CD4-positive, alpha-beta T cell (primary cell): ENCODE measurements at regions not wholly inside any gene's neighbourhood (a gene's known extent, or its start where the extent isn't known, plus 50 kb on each side); places are given as distances from the start of the nearest gene placed in this dataset.

Source experiments
- ATAC-seq: fragments of 200-7000 bp; cut with Tn5 transposase; one replicate; pipeline ENCODE4 v1.10.0; 2022; ENCODE audit warnings: mild to moderate bottlenecking; ENCODE audit not compliant: poor library complexity
- CTCF ChIA-PET: fragments of 350-600 bp; sonication (Branson Sonifier 250); formaldehyde crosslinking; loops from one replicate; lab custom pipeline; 2021; ENCODE audit warnings: antibody characterized with exemption, inconsistent platforms; lab: Charles Lee
- POLR2A ChIA-PET: fragments of 350-600 bp; sonication (Branson Sonifier 250); formaldehyde crosslinking; loops from one replicate; lab custom pipeline; 2021; ENCODE audit warnings: antibody characterized with exemption, inconsistent platforms; lab: Charles Lee
- DNase-seq, 14 experiments: peaks; one replicate each; pipeline ENCODE4 v3.0.0-alpha.2; 2013 to 2020; ENCODE audit warnings: mixed read lengths in 2 of 14
- H3K27ac ChIP-seq, 2 donors: one replicate each; pipeline versions ENCODE4 v1.5.1 to v1.7.0; 2013; ENCODE audit warnings: low read length in 2 of 2, low read depth in 1 of 2, mild to moderate bottlenecking in 1 of 2
- H3K27me3 ChIP-seq, 2 experiments: 1 replicate in 1 of 2; 2 replicates in 1 of 2; pipeline versions ENCODE4 v1.6.1 to v1.7.0; 2013; ENCODE audit warnings: low read length in 2 of 2, control low read depth in 1 of 2, mild to moderate bottlenecking in 1 of 2, moderate library complexity in 1 of 2; ENCODE audit not compliant: insufficient read depth in 2 of 2, control insufficient read depth in 1 of 2
- H3K36me3 ChIP-seq: one replicate; pipeline ENCODE4 v1.6.1; 2013; ENCODE audit warnings: low read length, control low read depth; ENCODE audit not compliant: insufficient read depth
- H3K4me1 ChIP-seq: one replicate; pipeline ENCODE4 v1.6.1; 2013; ENCODE audit warnings: low read length, control low read depth; ENCODE audit not compliant: insufficient read depth
- H3K4me3 ChIP-seq: one replicate; pipeline ENCODE4 v1.5.1; 2013; ENCODE audit warnings: mild to moderate bottlenecking, low read length, moderate library complexity
- H3K9me3 ChIP-seq, 2 experiments: 1 replicate in 1 of 2; 2 replicates in 1 of 2; pipeline versions ENCODE4 v1.6.1 to v1.7.0; 2013; ENCODE audit warnings: low read length in 2 of 2, mild to moderate bottlenecking in 2 of 2, control low read depth in 1 of 2, moderate library complexity in 1 of 2; ENCODE audit not compliant: control insufficient read depth in 1 of 2, insufficient read depth in 1 of 2
- H3K27ac Mint-ChIP-seq: one replicate; pipeline ENCODE4 v1.8.0; 2020; ENCODE audit warnings: mixed read lengths
- H3K27me3 Mint-ChIP-seq: one replicate; pipeline ENCODE4 v1.8.0; 2021; ENCODE audit warnings: mixed read lengths
- H3K36me3 Mint-ChIP-seq: one replicate; pipeline ENCODE4 v1.8.0; 2021; ENCODE audit warnings: low read depth, mixed read lengths
- H3K4me1 Mint-ChIP-seq: one replicate; pipeline ENCODE4 v1.8.0; 2021; ENCODE audit warnings: low read depth, mixed read lengths
- H3K4me3 Mint-ChIP-seq: one replicate; pipeline ENCODE4 v1.8.0; 2020; ENCODE audit warnings: mild to moderate bottlenecking, mixed read lengths
- H3K9me3 Mint-ChIP-seq: one replicate; pipeline ENCODE4 v1.8.0; 2020; ENCODE audit warnings: mixed read lengths
- CTCF ChIP-seq: fragments of 200-600 bp; IDR thresholded peaks from one replicate; pipeline ENCODE4 v1.8.0; 2022; ENCODE audit warnings: antibody characterized with exemption, mild to moderate bottlenecking
- intact Hi-C, 2 experiments: fragments of 100-400 bp; cut with DNase I in 1 of 2; cut with micrococcal nuclease in 1 of 2; formaldehyde crosslinking; loops; one replicate each; pipeline versions ENCODE4 v1.15.1 to v1.9.0; 2023 to 2025; cut with DNase I, micrococcal nuclease

- Mint-ChIP-seq H3K36me3 (no peaks in the 10 kb centered on the region), H3K4me3 (no peak overlapping the region), H3K9me3 (no peaks in the 10 kb centered on the region), H3K27ac (no peak overlapping the region), H3K27me3 (peaks cover 23% of the 10 kb centered on the region), H3K4me1 (no peaks in the 10 kb centered on the region)
- ATAC-seq (no peak), DNase-seq (no peak)
- intact Hi-C loops, result no loop called here
- no peaks in the 10 kb centered on the region for H3K36me3 ChIP-seq
- H3K9me3 ChIP-seq, result peaks cover 0 to 5% of the 10 kb centered on the region in 2 experiments
- H3K27me3 ChIP-seq, result no peaks in the 10 kb centered on the region
- ChIA-PET CTCF (no interaction called here), POLR2A (no interaction called here)
- H3K4me3 ChIP-seq, result no peak overlapping the region
- no peak overlapping the region for H3K27ac ChIP-seq
- no peak for TF ChIP-seq CTCF
- no peaks in the 10 kb centered on the region for H3K4me1 ChIP-seq
These were observed 131.6 kb upstream of the TMEM72 start for GRCh38 chr10:44779511-44779910.

GRCh38 chr10:44780426-44780825, 130.7 kb upstream of the TMEM72 start:
- H3K27ac ChIP-seq, result no peak overlapping the region
- intact Hi-C loops, result no loop called here
- ATAC-seq, result no peak

GRCh38 chr10:44781131-44781530, 130.0 kb upstream of the TMEM72 start:
- Histone ChIP-seq H3K36me3 (no peaks in the 10 kb centered on the region), H3K27me3 (no peaks in the 10 kb centered on the region), H3K4me3 (no peak overlapping the region), H3K9me3 (peaks cover 0 to 5% of the 10 kb centered on the region in 2 experiments), H3K27ac (no peak overlapping the region), H3K4me1 (no peaks in the 10 kb centered on the region)
- Mint-ChIP-seq H3K9me3 (no peaks in the 10 kb centered on the region), H3K4me3 (no peak overlapping the region), H3K36me3 (no peaks in the 10 kb centered on the region), H3K4me1 (no peaks in the 10 kb centered on the region), H3K27me3 (peaks cover 29% of the 10 kb centered on the region), H3K27ac (no peak overlapping the region)
- ChIA-PET CTCF (no interaction called here), POLR2A (no interaction called here)
- intact Hi-C loops, result no loop called here
- ATAC-seq (no peak), DNase-seq (no peak)
- TF ChIP-seq CTCF, result no peak

More at GRCh38 chr10:44780426-44780825, 130.7 kb upstream of the TMEM72 start:
- Histone ChIP-seq H3K27me3 (no peaks in the 10 kb centered on the region), H3K4me1 (no peaks in the 10 kb centered on the region), H3K36me3 (no peaks in the 10 kb centered on the region), H3K9me3 (peaks cover 0 to 5% of the 10 kb centered on the region in 2 experiments), H3K4me3 (no peak overlapping the region)
- no peak for DNase-seq
- ChIA-PET POLR2A (no interaction called here), CTCF (no interaction called here)
- no peak for TF ChIP-seq CTCF
- no peaks in the 10 kb centered on the region for H3K9me3 Mint-ChIP-seq
- no peaks in the 10 kb centered on the region for H3K36me3 Mint-ChIP-seq
- H3K4me1 Mint-ChIP-seq, result no peaks in the 10 kb centered on the region
- no peak overlapping the region for H3K27ac Mint-ChIP-seq
- H3K27me3 Mint-ChIP-seq, result peaks cover 29% of the 10 kb centered on the region
- no peak overlapping the region for H3K4me3 Mint-ChIP-seq
